MG63 (cell line): ENCODE measurements at regions not wholly inside any gene's neighbourhood (a gene's known extent, or its start where the extent isn't known, plus 50 kb on each side); places are given as distances from the start of the nearest gene placed in this dataset.

ENCODE experiments used
- DNase-seq: peaks from one replicate; pipeline ENCODE4 v3.0.0-alpha.2; 2020
- H3K27me3 ChIP-seq: fragments of 250-450 bp; sonication (Bioruptor Pico); 2 replicates; pipeline ENCODE4 v1.5.1; 2020; ENCODE audit warnings: mild to moderate bottlenecking, moderate library complexity
- H3K36me3 ChIP-seq: fragments of 250-450 bp; sonication (Bioruptor Pico); 2 replicates; pipeline ENCODE4 v1.5.1; 2020; ENCODE audit warnings: mild to moderate bottlenecking, moderate library complexity
- H3K4me3 ChIP-seq: fragments of 250-450 bp; sonication (Bioruptor Pico); 2 replicates; pipeline ENCODE4 v1.5.1; 2020; ENCODE audit warnings: mild to moderate bottlenecking, moderate library complexity
- H3K9me3 ChIP-seq: fragments of 250-450 bp; sonication (Bioruptor Pico); 2 replicates; pipeline ENCODE4 v1.5.1; 2020; ENCODE audit warnings: mild to moderate bottlenecking, moderate library complexity

- DNase-seq = no peak
- Histone ChIP-seq H3K4me3 (no peak overlapping the region), H3K36me3 (no peaks in the 10 kb centered on the region), H3K9me3 (peaks cover 4% of the 10 kb centered on the region; the same call in 1 of the 2 replicates), H3K27me3 (no peaks in the 10 kb centered on the region)
These were observed 118.4 kb upstream of the SLC7A1 start for GRCh38 chr13:29713839-29714238.

- H3K36me3 ChIP-seq = no peaks in the 10 kb centered on the region
- no peak for DNase-seq
- H3K27me3 ChIP-seq = no peaks in the 10 kb centered on the region
- no peak overlapping the region for H3K4me3 ChIP-seq
- peaks cover 4% of the 10 kb centered on the region; the same call in 1 of the 2 replicates for H3K9me3 ChIP-seq
These were observed 116.3 kb upstream of the SLC7A1 start for GRCh38 chr13:29711776-29712175.

- no peak for DNase-seq
- Histone ChIP-seq H3K27me3 (no peaks in the 10 kb centered on the region), H3K4me3 (no peak overlapping the region), H3K36me3 (no peaks in the 10 kb centered on the region), H3K9me3 (peaks cover 4% of the 10 kb centered on the region; the same call in 1 of the 2 replicates)
These were observed 115.0 kb upstream of the SLC7A1 start for GRCh38 chr13:29710511-29710910.

- Histone ChIP-seq H3K4me3 (no peak overlapping the region), H3K27me3 (no peaks in the 10 kb centered on the region), H3K9me3 (peaks cover 4% of the 10 kb centered on the region; the same call in 1 of the 2 replicates), H3K36me3 (no peaks in the 10 kb centered on the region)
- no peak for DNase-seq
These were observed 114.0 kb upstream of the SLC7A1 start for GRCh38 chr13:29709407-29710069.

- peak; percentile 53 for DNase-seq
- H3K9me3 ChIP-seq = no peaks in the 10 kb centered on the region
- no peak overlapping the region for H3K4me3 ChIP-seq
- no peaks in the 10 kb centered on the region for H3K27me3 ChIP-seq
- H3K36me3 ChIP-seq = no peaks in the 10 kb centered on the region
These were observed 112.5 kb upstream of the SLC7A1 start for GRCh38 chr13:29707876-29708543.

GRCh38 chr13:29706923-29707322 lies 111.4 kb upstream of the SLC7A1 start:
- no peaks in the 10 kb centered on the region for H3K27me3 ChIP-seq
- H3K36me3 ChIP-seq = no peaks in the 10 kb centered on the region
- no peak overlapping the region for H3K4me3 ChIP-seq
- no peak for DNase-seq
- H3K9me3 ChIP-seq = no peaks in the 10 kb centered on the region

- Histone ChIP-seq H3K27me3 (no peaks in the 10 kb centered on the region), H3K4me3 (no peak overlapping the region), H3K9me3 (no peaks in the 10 kb centered on the region), H3K36me3 (no peaks in the 10 kb centered on the region)
- peak; percentile 19 for DNase-seq
These were observed 109.2 kb upstream of the SLC7A1 start for GRCh38 chr13:29704648-29705047.

GRCh38 chr13:29703421-29703820 lies 107.9 kb upstream of the SLC7A1 start:
- Histone ChIP-seq H3K36me3 (no peaks in the 10 kb centered on the region), H3K27me3 (no peaks in the 10 kb centered on the region), H3K9me3 (no peaks in the 10 kb centered on the region), H3K4me3 (no peak overlapping the region)
- no peak for DNase-seq

- H3K4me3 ChIP-seq = peak overlapping the region; percentile 6; the same call in 1 of the 2 replicates
- no peaks in the 10 kb centered on the region for H3K27me3 ChIP-seq
- no peaks in the 10 kb centered on the region for H3K36me3 ChIP-seq
These were observed 107.4 kb upstream of the SLC7A1 start for GRCh38 chr13:29702912-29703351.

GRCh38 chr13:29698106-29698505 lies 102.6 kb upstream of the SLC7A1 start:
- Histone ChIP-seq H3K36me3 (no peaks in the 10 kb centered on the region), H3K27me3 (no peaks in the 10 kb centered on the region), H3K9me3 (no peaks in the 10 kb centered on the region), H3K4me3 (no peak overlapping the region)
- no peak for DNase-seq

More at GRCh38 chr13:29702912-29703351, 107.4 kb upstream of the SLC7A1 start:
- H3K9me3 ChIP-seq = no peaks in the 10 kb centered on the region
- DNase-seq = peak; percentile 91

- Histone ChIP-seq H3K9me3 (no peaks in the 10 kb centered on the region), H3K36me3 (no peaks in the 10 kb centered on the region), H3K27me3 (no peaks in the 10 kb centered on the region), H3K4me3 (no peak overlapping the region)
- no peak for DNase-seq
These were observed 101.1 kb upstream of the SLC7A1 start for GRCh38 chr13:29696606-29697005.

- DNase-seq = no peak
- no peaks in the 10 kb centered on the region for H3K36me3 ChIP-seq
- no peaks in the 10 kb centered on the region for H3K9me3 ChIP-seq
- H3K4me3 ChIP-seq = no peak overlapping the region
- no peaks in the 10 kb centered on the region for H3K27me3 ChIP-seq
These were observed 97.9 kb upstream of the SLC7A1 start for GRCh38 chr13:29693275-29693945.

GRCh38 chr13:29689548-29689947 lies 94.1 kb upstream of the SLC7A1 start:
- Histone ChIP-seq H3K36me3 (no peaks in the 10 kb centered on the region), H3K4me3 (no peak overlapping the region), H3K27me3 (no peaks in the 10 kb centered on the region), H3K9me3 (0 out of 2 replicates have a peak, but pooled peaks cover 3% of the 10 kb centered on the region)
- DNase-seq = no peak

GRCh38 chr13:29688193-29688592 lies 92.7 kb upstream of the SLC7A1 start:
- Histone ChIP-seq H3K9me3 (0 out of 2 replicates have a peak, but pooled peaks cover 3% of the 10 kb centered on the region), H3K4me3 (no peak overlapping the region), H3K27me3 (no peaks in the 10 kb centered on the region), H3K36me3 (no peaks in the 10 kb centered on the region)
- DNase-seq = no peak

GRCh38 chr13:29684441-29684840 lies 89.0 kb upstream of the SLC7A1 start:
- Histone ChIP-seq H3K36me3 (no peaks in the 10 kb centered on the region), H3K9me3 (0 out of 2 replicates have a peak, but pooled peaks cover 3% of the 10 kb centered on the region), H3K27me3 (no peaks in the 10 kb centered on the region), H3K4me3 (no peak overlapping the region)
- DNase-seq = peak; percentile 9

GRCh38 chr13:29683041-29683440 lies 87.6 kb upstream of the SLC7A1 start:
- Histone ChIP-seq H3K36me3 (no peaks in the 10 kb centered on the region), H3K9me3 (0 out of 2 replicates have a peak, but pooled peaks cover 3% of the 10 kb centered on the region), H3K4me3 (no peak overlapping the region), H3K27me3 (no peaks in the 10 kb centered on the region)
- DNase-seq = no peak

GRCh38 chr13:29681864-29682263 lies 86.4 kb upstream of the SLC7A1 start:
- no peaks in the 10 kb centered on the region for H3K27me3 ChIP-seq
- no peak overlapping the region for H3K4me3 ChIP-seq
- H3K9me3 ChIP-seq = 0 out of 2 replicates have a peak, but pooled peaks cover 3% of the 10 kb centered on the region
- DNase-seq = no peak
- H3K36me3 ChIP-seq = no peaks in the 10 kb centered on the region
